NCI-H510A (cell line): ENCODE measurements at regions not wholly inside any gene's neighbourhood (a gene's known extent, or its start where the extent isn't known, plus 50 kb on each side); places are given as distances from the start of the nearest gene placed in this dataset.

Experiments
- DNase-seq: peaks from one replicate; lab custom pipeline; 2025; lab: John Stamatoyannopoulos, UW

GRCh38 chr20:7505835-7506221 lies 434.4 kb downstream of the HAO1 start:
- DNase-seq, result peak; percentile 5

GRCh38 chr20:7516621-7517111 lies 423.6 kb downstream of the HAO1 start:
- no peak for DNase-seq

DNA sequence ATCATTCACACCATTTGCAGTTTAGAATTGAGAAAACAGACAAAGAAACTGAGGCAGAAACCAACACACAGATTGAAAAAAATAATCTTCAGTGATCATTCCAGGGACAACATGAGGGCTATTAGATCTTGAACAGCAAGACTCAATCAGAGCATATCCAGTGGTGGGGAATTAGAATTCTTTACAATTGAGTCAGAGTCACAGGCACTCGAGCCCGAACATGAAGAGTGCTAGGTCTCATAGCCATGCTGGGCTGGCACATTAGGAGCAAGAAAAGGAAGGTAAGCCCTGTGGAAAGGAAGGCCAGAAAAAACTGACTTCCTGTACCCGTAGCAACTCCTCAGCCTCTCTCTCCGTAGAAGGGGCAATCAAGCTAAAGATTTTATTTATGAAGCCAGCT lies 419.9 kb downstream of the HAO1 start:
- no peak for DNase-seq

- DNase-seq, result no peak
Measured at GRCh38 chr20:7523288-7523687, 417.0 kb downstream of the HAO1 start.

DNA sequence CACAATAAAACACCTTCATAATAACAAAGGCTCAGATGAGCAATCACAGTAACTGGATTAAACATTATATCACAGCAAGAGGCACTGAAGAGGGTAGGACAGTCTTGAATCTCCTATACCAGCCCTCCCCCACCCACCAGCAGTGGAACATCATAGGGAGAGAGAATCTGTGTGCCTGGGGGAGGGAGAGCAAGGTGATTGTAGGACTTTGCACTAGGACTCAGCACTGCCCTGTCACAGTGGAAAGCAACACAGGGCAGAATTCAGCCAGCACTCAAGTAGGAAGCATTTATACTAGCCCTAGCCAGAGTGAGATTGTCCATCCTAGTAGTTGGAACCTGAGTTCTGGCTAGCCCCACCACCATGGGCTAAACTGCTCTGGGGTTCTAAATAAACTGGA lies 400.2 kb downstream of the HAO1 start:
- DNase-seq, result no peak

DNA sequence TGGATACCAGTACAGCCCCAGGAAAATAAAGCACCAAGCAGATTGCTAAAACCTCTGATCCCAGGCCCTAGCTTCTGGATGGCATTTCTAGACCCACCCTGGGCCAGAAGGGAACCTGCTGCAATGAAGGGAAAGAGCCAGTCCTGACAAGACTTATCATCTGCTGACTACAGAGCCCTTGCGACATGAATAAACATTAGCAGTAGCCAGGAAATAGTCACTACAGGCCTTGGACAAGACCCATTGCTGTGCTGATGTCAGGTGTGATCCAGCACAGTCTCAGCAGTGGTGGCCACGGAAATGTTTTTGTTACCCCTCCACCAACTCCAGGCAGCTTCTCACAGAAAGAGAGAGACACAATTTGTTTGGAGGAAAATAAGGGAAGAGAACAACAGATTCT lies 399.3 kb downstream of the HAO1 start:
- no peak for DNase-seq

- no peak for DNase-seq
Measured at GRCh38 chr20:7571101-7571500, 369.2 kb downstream of the HAO1 start.

DNA sequence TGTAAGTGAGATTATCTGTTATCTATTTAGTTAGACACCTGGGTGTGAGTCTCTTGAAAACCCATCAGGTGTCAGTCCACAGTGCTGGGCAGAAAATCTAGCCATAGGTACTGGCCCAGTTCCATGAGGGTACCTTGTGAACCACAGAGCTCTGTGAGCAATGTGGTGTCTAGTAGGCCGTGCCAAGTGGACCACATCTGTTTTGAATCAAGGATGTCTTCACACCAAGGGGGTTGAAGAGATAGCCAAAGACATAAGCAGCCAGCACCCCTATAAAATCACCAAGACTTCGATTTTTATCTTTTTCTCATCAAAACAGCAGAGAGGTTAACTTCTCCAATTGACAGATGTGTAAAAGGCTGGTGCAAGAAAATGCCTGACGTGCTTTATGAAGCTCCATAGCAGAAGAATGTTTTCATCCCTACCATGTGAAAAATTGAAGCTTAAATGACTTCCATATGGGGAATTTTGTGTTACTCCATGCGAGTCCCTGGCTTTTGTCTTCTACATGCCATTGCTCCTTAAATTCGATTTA lies 368.7 kb downstream of the HAO1 start:
- DNase-seq, result no peak

DNA sequence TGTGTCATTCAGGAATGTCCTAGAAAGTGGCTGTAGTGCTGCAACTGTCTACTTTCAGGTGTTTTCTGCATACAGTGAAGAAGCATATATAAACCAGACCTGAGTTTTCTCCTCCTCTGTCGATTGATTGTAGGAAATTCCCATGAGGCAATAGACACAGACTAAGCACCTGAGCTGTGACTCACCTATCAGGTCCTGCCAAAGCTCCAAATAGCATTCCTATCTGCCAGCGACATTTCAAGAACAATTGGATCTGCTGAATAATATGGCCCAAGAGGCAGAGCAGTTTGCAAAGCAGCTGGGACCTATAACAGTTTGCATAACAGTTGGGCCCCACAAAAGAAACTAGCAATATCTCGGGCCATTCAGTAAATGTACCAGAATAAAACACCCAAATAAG lies 360.4 kb downstream of the HAO1 start:
- DNase-seq, result no peak

DNA sequence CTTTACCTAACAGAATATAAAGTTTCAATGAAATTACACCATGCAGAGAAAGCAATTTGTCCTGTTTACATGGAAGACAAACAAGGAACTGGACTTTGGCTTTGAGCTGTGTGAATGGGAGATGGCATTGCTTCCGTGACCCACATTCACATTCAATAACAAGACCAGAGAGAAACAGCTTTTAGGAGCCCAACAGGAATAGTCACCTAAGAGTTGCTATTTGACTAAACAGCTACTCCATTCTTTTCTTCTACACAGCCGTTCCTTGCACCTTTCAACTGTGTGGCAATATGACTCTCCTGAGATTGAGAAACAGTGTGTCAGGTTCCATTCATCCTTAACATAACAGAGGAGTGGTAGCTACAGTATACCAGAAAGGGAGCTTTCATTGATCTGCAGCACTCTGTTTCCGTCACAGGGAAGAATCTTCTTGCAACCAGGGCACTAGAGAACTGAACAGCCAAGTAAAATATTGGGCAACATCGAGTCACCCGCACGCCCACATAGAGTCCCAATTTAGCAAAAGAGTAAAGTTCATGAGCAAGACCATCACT lies 355.1 kb downstream of the HAO1 start:
- DNase-seq, result no peak

- DNase-seq, result no peak
Measured at GRCh38 chr20:7586481-7586880, 353.8 kb downstream of the HAO1 start.

DNA sequence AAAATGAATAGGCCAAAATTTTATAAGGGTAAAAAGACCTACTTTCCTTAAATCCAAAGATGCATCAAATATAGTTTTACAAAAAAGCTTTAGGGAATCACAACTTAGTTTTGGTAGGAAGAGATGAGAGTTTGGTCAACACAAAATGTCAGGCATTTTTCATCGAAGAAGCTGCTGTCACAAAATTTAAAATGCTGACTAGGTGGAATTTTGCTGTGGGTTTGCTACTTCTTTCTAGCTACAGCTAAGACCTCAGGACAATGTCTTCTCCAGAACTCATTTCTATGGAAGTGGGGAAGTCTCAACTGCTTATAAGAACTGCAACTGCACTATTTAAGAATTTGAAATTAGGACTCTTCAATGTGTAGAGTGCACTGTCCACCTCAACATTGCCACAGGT lies 351.1 kb downstream of the HAO1 start:
- DNase-seq, result no peak

- no peak for DNase-seq
Measured at GRCh38 chr20:7596541-7596940, 343.7 kb downstream of the HAO1 start.

DNA sequence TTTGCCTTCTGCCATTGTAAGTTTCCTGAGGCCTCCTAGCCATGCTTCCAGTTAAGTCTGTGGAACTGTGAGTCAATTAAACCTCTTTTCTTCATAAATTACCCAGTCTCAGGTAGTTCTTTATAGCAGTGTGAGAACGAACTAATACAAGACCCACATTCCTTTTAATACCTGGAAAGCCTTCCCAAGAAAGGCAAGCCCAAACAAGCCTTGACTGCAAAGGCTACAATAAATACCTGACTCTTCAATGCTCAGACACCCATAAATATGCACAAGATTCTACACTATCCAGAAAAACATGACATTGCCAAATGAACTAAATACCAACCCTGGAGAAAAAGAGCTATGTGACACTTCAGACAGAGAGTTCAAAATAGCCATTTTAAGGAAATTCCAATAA lies 338.8 kb downstream of the HAO1 start:
- no peak for DNase-seq

DNA sequence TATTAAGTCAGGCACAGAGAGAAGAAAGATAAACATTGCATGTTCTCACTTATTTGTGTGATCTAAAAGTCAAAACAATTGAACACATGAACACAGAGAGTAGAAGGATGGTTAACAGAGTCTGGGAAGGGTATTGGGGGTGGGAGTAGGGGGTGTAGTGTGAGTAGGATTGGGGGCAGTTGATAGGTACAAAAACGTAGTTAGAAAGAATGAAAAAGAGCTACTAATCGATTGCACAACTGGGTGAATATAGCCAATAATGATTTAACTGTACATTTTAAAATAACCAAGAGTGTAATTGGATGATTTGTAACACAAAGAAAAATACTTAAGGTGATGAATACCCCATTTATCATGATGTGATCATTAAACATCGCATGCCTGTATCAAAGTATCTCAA lies 333.3 kb downstream of the HAO1 start:
- DNase-seq, result no peak

DNA sequence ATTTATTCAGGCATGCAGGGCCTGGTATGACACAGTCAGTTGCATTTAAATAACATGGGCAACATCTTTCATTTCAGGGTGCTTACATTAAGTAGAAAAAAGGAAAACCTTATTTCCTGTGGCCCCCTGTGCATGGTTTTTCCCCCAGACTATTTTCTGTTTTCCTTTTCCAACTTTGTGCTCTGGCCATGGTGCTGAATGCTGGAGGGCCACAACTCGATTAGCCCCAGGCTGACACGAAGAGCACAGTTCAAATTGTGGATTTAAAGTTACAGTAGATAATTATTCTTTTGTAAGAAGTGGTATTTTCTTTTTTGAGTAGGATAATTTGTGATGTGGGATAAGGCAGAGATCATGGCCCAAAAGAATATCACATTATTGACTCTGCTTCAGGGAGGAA lies 332.0 kb downstream of the HAO1 start:
- no peak for DNase-seq

DNA sequence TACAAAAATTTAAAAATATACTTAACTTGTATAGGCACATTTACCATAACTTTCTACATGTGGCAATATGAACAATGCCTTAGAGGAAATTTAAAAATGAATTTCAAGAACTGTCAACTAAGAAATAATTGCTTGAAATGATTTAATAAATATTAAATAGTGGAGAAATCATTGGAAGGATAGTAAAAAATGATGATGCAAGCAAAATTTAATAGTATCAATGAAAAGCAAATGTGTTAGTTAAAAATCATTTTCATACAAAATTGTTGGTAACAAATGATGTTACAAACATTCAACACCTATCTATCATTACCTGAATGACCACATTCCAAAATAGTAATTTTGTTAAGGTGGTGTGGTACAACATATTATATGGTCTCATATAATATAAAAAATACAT lies 331.0 kb downstream of the HAO1 start:
- DNase-seq, result no peak

GRCh38 chr20:7610681-7611080 lies 329.6 kb downstream of the HAO1 start:
- DNase-seq, result no peak

DNA sequence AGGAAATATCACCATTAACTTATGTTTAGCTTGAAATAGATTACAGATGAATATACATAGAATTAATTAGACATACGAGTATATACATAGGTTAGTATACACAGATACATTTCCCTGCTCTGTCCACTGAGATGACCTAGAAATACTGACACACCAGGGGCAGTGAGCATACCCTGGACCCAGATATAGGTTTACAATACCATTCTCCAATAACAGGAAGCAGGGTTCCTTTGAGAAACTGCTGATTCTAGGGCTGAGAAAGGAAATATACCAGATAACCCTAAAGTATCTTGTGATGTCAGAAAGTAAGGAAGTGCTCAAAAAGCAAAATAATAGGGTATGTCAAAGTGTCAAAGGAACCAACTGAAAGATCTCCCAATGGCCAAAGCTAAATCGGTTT lies 322.5 kb downstream of the HAO1 start:
- no peak for DNase-seq

DNA sequence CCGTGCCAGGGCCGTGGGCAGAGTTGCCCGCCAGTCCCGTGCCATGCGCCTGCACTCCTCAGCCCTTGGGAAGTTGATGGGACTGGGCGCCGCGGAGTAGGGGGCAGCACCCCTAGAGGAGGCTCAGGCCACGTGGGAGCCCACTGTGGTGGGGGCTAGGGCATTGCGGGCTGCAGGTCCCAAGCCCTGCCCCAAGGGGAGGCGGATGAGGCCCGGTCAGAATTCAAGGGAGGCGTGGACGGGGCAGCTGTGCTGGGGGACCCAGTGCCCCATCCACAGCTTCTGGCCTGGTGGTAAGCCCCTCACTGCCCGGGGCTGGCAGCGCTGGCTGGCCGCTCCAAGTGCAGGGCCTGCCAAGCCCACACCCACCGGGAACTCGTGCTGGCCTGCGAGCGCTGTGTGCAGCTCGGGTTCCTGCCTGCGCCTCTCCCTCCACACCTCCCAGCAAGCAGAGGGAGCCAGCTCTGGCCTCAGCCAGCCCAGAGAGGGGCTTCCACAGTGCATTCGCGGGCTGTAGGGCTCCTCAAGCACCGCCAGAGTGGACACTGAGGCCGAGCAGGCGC lies 317.8 kb downstream of the HAO1 start:
- DNase-seq, result no peak

DNA sequence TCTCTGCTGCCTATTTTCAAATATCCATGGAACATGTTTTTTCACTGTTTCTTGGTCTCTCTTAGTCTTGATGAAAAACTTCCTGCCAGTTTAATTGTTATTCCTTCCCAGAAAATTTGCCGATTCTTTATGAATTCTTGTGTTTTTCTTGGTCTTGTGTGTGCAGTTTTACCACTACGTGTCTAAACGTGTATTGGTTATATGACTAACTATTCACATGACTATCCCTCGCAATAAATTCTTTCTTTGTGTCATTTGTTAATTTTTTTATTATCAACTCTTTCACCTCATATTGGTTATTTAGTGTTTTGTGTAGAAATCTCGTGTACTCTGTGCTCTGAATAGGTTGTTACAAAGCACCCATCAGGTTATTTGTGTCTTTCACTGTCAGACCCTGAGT lies 315.4 kb downstream of the HAO1 start:
- no peak for DNase-seq

DNA sequence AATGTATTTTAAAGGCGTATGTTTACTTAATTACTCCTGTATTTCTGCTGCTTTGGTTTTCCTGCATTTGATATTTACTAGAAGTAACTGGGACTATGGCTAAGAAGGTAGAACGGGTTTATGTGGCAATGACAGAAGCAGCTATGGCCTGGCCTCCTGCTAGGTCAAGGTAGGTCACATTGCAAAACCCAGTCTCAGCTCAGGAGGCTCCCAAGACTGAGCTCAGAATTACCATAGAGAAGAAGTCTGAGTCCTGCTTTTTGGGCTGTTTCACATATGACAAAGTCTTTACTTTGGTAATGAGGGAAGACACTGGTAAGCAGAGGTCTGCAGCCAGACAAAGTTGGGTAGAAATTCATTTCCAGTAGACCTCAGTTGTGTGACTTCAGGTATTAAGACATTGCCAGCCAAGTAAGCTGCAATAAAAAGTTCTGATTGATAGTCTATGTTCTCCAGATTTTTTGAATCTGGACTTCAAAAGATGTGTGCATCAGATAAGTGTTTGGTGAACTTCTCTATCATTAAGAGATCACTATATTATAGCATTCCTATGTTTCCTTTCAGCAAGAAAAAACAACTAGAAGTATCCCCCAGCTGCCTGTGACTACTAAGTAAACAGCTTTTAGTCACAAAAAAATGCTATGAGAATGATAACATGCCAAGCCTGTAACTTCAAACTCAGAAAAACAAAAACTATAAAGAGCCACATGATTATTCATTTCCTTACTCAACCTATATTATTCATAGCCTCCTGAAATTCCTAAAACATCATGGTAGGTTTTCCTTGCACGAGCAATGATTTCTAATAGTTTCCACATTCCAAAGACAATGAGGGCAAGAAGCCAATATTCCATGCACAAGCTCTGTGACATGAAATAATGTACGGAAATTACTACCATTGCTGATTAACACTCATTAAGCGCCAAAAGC lies 312.3 kb downstream of the HAO1 start:
- no peak for DNase-seq

DNA sequence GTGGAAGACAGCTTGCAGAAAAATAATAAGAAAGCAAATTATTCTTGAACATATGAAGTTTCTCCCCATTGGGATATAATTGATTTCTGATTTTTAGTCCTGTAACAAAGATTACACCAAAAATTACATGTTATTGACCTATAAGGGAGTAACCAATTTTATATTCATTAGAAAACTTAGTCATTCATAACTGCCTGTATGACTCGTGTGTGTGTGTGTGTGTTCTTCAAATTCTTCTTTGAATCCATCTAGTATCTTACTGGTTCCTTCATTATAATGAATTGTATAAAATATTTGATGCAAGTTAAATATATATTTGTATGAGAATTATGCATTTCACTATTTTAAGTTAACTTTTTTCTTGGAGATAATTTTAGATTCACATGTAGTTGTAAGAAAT lies 310.4 kb downstream of the HAO1 start:
- no peak for DNase-seq
